ENCODE measurements at regions not wholly inside any gene's neighbourhood (a gene's known extent, or its start where the extent isn't known, plus 50 kb on each side); places are given as distances from the start of the nearest gene placed in this dataset.
"Not testable (repeated sequence)": the region's sequence is repeated elsewhere in the genome, so short reads cannot be mapped to it uniquely, and the experiment has no call there.

GRCh38 chr7:89845952-89846351 is 308.3 kb upstream of the STEAP1 start:
- TF ChIP-seq CREM (CRISPR knock-in tag; IDR thresholded peaks at IDR 0.05) (no peak), RORB (CRISPR knock-in tag; IDR thresholded peaks at IDR 0.05) (no peak), AFF4 (CRISPR knock-in tag; IDR thresholded peaks at IDR 0.05; ENCODE audit: borderline replicate concordance) (no peak), STAT6 (CRISPR knock-in tag; conservative IDR thresholded peaks at IDR 0.05; ENCODE audit: low read depth) (no peak), JUN (CRISPR knock-in tag; IDR thresholded peaks at IDR 0.05) (no peak), KAT7 (CRISPR knock-in tag; IDR thresholded peaks at IDR 0.05; ENCODE audit: borderline replicate concordance) (no peak), RELA (CRISPR knock-in tag; IDR thresholded peaks at IDR 0.05; ENCODE audit: borderline replicate concordance) (no peak), ZNF317 (CRISPR knock-in tag; IDR thresholded peaks at IDR 0.05; ENCODE audit: borderline replicate concordance, low read depth) (no peak)
- H3K27me3 Mint-ChIP-seq (ENCODE audit: low read depth): no peaks in the 10 kb centered on the region
- POLR2A ChIA-PET: no interaction called here
- no peak for DNase-seq (ENCODE audit: low spot score)
- no peak for ATAC-seq
- no peak overlapping the region for H3K4me3 Mint-ChIP-seq
- no peaks in the 10 kb centered on the region for H3K4me1 Mint-ChIP-seq
- CTCF ChIA-PET: no interaction called here
- no peaks in the 10 kb centered on the region for H3K36me3 Mint-ChIP-seq
- no peak overlapping the region for H3K27ac Mint-ChIP-seq
- H3K9me3 Mint-ChIP-seq: no peaks in the 10 kb centered on the region

GRCh38 chr7:89849052-89849451 is 305.2 kb upstream of the STEAP1 start:
- no peaks in the 10 kb centered on the region for H3K36me3 Mint-ChIP-seq
- CTCF ChIA-PET: no interaction called here
- no peaks in the 10 kb centered on the region for H3K4me1 Mint-ChIP-seq
- no peak for DNase-seq (ENCODE audit: low spot score)
- no peaks in the 10 kb centered on the region for H3K9me3 Mint-ChIP-seq
- POLR2A ChIA-PET: no interaction called here
- no peak overlapping the region for H3K27ac Mint-ChIP-seq
- TF ChIP-seq MLX (CRISPR knock-in tag; IDR thresholded peaks at IDR 0.05) (no peak), SMAD4 (CRISPR knock-in tag; IDR thresholded peaks at IDR 0.05) (no peak), NR3C1 (CRISPR knock-in tag; conservative IDR thresholded peaks at IDR 0.05; ENCODE audit: low read depth) (no peak), ZBTB43 (CRISPR knock-in tag; IDR thresholded peaks at IDR 0.05) (no peak), CBFB (CRISPR knock-in tag; IDR thresholded peaks at IDR 0.05; ENCODE audit: low read depth) (no peak), STAT6 (CRISPR knock-in tag; conservative IDR thresholded peaks at IDR 0.05; ENCODE audit: low read depth) (no peak), NR1H2 (CRISPR knock-in tag; IDR thresholded peaks at IDR 0.05) (no peak)
- no peak overlapping the region for H3K4me3 Mint-ChIP-seq
- no peak for ATAC-seq
- H3K27me3 Mint-ChIP-seq (ENCODE audit: low read depth): no peaks in the 10 kb centered on the region

- H3K4me3 Mint-ChIP-seq; DNase-seq (ENCODE audit: low spot score); CTCF ChIA-PET; H3K27ac Mint-ChIP-seq; ATAC-seq; H3K27me3 Mint-ChIP-seq (ENCODE audit: low read depth); H3K4me1 Mint-ChIP-seq; POLR2A ChIA-PET: not testable (repeated sequence)
- Mint-ChIP-seq H3K9me3 (peaks cover 51% of the 10 kb centered on the region), H3K36me3 (peaks cover 31% of the 10 kb centered on the region)
Measured at GRCh38 chr7:89857053-89857452, 297.2 kb upstream of the STEAP1 start.

All from WTC11 (cell line).